CMK (cell line): ENCODE measurements at regions not wholly inside any gene's neighbourhood (a gene's known extent, or its start where the extent isn't known, plus 50 kb on each side); places are given as distances from the start of the nearest gene placed in this dataset.
"Not testable (repeated sequence)": the region's sequence is repeated elsewhere in the genome, so short reads cannot be mapped to it uniquely, and the experiment has no call there.

Source experiments
- DNase-seq: peaks from one replicate; pipeline ENCODE4 v3.0.0-alpha.2; 2010; ENCODE audit warnings: low read depth

DNA sequence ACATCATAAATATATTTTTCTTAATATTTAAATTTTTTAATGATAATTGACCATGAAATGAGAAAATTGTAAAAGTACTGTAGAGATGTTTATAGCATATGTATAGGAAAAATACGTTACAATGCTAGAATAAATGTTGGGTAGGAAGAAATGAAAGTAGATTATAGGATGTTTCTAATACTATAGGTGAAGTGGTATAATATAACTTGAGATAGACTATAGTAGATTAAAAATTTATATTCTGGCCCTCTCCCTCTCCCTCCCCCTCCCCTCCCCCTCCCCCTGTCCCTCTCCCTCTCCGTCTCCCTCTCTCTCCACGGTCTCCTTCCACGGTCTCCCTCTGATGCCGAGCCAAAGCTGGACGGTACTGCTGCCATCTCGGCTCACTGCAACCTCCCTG is 585.9 kb upstream of the SEMA6D start:
- DNase-seq: not testable (repeated sequence)

DNA sequence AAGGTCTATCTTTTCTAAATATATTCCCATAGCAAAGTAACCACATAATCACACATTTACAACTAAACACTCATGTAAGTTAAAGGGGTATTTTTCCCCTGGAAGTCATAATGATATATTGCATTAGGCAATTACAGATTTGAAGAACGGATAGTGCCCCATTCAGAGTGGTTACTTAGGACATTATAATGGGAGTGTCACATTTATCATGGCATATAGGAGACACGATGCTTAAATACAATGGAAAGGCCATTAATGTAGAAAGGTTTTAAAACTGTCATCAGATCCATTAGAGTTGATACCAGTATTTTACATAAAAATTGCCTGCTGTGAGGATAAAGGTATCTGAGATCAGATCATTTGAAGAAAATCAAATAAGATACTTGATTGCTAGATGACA is 582.0 kb upstream of the SEMA6D start:
- DNase-seq: no peak

DNA sequence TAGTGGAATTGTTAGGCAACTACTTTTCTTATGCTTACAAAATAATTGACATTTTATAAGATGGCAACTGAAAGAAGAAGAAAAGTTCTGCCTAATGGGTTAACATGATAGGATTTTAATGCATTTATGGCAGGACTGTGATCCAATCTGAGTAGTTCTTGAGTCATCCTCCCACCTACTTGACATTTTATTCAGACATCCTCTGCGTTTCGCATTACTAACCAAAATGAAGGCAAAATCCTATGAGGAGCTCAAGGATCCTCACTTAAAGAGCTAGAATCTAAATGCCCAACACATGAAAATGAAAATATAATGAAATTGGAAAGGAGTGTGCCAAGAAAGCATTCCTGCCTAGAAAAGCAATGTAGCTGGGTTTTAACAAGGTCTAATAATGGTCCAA is 581.1 kb upstream of the SEMA6D start:
- no peak for DNase-seq

DNA sequence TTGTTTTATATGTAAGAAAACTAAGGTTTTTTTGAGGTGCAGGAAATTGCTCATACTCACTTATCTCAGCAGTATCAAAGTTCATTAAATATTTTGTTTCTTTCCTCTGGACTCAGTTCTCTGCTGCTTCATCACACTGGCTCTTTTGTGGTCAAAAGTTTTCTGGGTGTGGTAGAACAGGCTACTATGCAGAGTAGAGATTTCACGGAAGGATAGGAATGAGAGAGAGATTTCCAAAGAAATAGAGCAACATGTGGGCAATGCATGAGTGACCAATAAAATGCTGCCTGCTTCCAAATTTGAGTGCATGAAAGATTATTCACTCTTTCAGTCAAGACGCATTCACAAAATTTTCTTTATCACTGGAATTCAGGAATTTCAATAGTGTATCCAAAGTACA is 577.3 kb upstream of the SEMA6D start:
- DNase-seq: no peak

DNA sequence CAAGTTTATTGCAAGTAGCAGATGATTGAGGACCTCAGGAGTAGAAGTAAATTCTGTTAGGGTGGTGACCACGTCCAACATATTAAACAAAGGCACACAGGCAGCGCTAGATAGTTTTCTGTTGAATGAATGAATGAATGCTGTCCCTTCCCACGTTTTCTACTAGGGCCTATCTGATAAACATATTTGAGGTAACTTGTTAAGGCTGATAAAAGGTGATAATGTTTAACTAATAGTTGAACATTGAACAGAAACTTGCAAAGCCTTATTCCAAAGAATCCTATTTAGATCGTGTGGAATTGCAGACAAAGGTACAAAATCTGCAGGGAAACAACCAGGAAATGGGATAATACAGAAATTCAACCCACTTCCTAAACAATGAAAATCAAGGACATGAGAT is 559.5 kb upstream of the SEMA6D start:
- no peak for DNase-seq

DNA sequence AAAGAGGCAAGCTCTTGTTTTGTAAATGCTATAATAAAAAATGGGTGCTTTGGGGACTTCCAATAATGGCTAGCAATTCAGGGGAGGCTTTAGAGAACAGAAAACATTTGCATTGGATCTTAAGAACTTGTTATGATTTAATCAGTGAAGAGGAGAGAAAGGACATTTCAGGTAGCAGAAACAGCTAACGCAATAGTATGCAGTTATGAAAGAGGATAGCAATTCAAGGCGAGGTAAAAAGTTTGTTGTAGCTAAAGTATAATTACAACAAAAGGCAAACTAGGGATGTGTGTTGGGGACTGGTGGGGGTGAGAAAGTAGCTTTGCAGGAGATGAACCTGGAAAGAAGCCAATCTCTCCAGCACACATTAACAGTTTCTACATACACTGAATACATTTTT is 558.7 kb upstream of the SEMA6D start:
- no peak for DNase-seq

DNA sequence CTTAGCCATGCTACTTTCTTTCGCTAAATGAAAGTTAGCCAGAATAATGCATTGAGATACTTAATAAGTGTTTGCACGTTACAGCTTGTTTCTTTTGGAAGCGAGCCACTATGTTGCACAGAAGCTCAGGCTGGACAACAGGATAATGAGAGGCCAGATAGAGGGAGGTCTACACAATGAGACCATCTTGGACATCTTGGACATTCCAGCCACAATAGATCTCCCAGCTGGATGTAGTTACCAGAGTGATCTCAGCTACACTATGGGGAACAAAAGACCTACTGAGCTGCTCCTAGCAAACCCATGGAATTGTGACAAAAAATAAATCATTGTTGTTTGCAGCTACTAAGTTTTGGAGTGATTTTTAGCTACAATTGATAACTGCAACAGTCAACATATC is 540.1 kb upstream of the SEMA6D start:
- DNase-seq: no peak

DNA sequence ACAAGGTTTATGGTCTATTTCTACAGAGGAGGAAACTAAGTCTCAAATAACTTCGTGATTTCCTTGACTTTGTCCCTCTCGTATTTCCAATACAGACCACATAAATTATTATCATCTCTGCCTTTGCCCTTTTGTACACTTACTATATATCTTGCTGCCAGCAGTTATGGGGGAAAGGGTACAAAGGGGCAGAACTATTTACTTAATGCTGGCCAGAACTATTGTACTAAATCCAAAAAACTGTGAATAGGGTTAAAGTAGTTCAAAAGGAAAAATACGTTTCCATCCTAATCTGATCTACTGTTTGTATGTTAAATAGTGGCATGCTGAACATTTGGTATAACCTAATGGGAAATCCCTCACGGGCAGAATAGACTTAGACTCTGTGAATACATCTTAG is 537.3 kb upstream of the SEMA6D start:
- DNase-seq: no peak

DNA sequence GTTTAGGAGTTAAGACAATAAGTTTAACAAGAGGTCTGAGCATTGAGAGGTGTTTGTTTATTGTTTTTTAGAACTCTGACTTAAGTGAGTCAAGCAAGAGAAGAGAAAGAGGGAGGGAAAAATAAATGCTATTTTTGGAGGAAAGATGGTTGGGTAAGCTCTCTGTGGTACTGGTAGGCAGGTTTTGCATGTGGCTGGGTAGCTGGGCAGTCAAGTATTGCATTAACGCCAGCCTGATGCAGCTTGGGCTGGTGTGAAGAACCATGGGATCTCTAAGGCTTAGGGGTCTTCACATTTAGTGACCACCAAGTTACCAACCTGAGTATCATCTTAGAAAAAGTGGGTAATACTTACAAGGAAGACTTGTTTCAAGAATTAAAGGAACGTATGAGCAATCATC is 534.5 kb upstream of the SEMA6D start:
- no peak for DNase-seq

DNA sequence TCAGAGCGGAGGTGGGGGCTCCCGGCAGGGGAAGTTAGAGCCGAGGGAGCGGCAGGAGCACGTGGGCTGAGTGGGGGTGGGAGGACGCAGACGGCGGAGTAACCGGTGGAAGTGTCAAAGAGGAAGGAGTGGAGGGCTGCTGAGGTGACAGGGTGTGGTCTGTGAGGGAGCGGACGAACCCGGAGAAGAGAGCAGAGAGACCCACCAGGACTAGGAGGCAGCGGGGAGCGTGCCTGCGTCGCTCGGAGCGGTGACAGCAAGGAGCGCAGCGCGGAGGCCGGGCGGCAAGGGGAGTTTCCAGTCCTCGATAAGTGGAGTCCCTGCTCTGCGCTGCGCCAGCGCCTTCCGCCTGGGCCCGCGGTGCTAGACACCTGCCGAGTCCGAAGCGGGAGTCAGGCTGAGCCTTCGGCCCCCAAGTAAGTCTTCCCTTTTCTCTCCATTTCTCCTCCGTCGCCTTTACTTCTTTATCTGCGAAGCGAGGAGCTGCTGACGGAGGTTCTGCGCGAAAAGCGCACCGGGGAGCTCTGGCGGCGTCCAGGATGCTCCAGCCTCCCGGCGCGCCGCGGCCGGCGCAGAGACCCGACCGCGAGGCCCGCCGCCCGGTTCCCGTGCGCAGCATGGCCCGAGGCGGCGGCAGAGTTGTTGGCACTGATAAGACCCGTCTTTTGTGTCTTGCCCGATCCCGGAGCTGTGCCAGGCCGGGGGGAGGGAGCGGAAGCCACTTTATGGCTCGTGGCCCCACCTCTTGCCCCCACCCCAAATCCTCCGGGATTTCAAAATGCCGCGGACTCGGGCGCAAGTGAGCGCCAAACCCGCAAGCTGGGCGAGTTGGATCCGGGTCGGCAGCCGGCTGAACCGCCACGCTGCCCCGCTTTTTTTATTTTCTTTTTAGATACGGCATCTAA is 533.0 kb upstream of the SEMA6D start:
- no peak for DNase-seq

DNA sequence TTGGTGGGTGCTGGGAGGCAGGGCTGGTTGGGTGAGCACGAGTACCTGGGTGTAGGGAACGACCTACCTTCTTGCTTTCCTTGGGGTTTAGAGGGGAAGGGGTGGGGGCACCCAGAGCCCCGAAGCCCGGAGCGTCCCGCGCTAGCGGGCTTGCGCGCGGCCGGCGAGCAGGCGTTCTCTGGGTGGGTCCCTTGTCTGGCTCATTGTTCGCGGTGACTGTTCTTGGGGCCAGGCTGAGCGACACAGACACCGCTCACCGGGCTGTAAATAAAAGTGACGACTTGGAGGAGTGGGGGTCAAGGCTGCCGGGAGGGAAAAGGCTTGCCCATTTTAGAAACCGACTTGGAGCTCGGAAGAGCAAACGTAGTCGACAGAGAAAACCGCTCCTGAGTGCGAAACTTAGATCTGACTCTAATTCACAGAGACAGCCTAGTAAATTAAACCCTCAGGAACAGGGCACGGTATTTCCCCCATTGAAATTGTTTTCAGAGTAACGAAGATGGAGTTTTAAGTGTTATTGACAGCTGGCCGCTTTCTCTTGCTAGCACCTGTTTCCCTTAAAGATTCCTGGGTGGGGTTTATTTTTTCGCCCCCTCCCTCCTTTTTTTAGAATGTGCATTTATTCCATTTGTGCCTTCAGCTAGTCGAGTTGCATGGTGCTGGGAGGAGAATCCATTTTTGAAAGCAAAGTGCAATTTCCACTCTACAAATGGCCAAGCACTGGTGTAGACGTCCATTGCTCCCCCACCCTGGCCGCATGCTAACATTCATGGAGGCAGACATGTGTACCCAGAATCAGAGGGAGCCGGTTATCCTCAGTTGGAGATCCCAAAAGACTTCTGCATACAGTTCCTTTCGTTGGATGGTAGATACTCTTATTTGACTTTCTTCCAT is 532.1 kb upstream of the SEMA6D start:
- DNase-seq: no peak

DNA sequence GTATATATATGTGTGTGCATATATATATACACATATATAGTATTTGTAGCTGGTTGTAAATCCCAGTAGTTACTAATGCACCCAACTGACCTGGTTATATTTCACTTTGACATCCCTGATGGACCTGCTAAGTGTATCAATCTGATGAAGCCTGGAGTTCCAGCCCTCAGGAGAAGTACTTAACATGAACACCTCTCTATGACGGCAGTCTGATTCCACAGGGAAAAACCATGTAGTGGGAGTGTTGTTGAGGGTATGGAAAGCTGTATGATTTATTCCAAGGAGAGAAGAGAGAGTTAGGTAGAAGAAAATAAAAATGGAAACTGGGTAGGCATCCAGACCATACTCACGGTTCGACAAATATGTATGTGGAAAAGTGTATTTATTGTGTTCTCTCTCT is 531.2 kb upstream of the SEMA6D start:
- DNase-seq: no peak

DNA sequence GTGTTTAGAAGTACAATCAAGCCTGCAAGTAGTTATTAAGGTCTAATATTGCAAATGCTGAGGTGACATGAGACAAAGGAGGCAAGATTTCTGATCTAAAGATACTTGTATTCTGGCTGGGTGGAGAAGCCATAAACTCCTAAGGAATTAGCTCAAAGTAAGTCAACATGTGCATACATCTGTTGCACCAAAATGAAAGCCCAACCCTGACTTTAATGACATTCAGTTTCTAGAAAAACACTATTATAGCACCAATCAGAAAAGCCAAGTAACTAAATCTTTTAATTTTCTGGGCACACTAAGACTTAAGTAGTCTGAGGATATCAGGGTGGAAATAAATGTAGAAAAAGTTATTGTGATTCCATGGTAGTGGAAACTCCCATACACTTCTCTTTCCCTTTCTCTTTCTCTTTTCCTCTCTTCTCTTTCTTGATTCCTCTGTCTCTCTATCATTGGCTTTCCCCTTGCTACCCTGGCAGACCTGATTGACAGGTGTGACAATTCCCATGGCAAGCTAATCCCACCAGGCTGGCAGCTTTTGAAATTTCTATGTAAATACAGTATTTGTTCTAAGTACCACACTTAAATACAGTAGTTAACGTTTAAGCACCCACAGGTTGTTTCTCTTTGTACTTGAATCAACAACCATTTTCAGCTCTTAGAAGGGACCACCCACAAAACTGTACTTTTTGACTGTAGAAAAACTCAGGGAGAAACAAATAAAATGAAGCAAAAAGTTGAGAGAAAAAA is 528.4 kb upstream of the SEMA6D start:
- DNase-seq: no peak

DNA sequence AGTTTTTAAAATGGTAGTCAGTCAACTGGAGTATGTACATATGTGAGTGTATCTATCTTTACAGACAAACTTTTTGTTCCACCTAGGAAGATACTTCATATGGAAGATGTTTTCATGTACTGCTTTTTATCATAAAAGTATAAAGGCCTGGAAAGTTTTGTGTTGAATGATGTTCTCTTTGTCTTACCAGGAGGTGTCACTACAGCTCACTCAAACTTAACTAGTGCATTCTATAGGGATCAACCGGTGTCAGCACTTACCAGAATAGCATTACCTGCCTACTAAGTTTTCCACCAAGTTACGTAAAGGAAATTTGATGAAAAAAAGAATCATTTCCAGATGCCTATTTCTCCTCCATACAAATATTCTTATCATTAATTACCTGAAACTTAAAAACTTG is 522.6 kb upstream of the SEMA6D start:
- DNase-seq: no peak

DNA sequence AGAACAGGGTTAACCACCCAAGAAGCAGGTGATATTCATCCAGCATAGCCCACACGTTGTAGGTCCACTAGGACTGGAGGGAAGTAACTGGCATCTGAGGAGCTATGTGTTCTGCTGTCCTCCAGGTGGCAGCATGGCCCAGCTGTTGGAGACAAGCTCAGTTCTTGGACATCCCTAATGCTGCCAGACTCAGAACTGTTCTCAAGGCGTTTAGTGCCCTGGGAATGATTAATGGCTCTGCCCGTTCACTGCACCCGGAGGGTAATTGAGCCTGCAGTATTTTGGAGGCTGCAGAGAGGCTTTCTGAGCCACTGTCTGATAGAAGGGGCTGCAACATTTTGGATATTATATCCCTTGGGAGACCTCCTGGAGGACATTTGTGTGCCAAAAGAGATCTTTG is 521.3 kb upstream of the SEMA6D start:
- peak; percentile 29 for DNase-seq

DNA sequence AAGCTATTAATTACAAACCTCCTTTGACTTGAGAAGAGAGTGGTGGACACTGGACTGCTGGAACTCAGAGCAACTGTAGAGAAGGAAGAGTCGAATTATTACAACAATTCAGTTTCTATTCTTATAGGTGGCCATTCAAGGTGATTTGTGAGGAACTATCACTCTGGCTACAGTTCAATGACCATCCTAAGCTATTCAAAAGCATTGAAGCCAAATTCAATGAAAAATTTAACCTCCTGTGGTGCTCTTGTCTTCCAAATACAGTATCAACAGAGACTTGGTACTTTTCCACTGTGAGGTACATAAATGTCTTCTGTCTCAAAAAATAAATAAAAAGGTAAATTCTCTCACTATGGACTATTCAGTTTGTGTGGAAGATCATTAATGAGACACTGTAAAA is 513.3 kb upstream of the SEMA6D start:
- DNase-seq: no peak

DNA sequence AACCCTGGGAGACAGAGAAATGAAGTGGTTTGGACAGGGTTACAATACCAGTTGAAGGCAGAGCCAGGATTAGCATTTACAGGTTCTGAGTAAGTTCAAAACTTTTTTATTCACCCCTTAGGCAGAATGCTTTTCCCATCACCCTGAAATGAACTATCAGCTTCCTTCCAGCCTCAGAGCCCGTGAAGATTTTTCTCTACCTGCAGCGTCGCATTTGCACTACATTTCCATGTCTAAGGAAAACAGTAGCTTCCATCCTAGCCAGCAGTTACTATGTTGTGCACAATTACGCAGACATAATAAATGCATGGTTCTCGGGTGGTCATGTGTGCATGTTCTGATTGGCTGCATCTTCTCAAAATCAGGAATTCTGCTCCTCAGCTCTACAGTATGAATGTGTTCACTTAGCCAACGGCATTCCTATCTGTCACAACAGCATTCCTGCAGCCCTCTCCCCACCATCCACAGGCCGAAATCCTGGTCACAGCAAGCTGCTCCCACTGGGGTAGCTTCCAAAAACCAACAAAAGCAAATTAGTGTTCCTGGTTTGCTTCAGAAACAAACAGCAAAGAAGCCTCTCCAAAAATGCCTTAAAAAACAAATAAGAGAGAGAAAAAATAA is 510.8 kb upstream of the SEMA6D start:
- no peak for DNase-seq

DNA sequence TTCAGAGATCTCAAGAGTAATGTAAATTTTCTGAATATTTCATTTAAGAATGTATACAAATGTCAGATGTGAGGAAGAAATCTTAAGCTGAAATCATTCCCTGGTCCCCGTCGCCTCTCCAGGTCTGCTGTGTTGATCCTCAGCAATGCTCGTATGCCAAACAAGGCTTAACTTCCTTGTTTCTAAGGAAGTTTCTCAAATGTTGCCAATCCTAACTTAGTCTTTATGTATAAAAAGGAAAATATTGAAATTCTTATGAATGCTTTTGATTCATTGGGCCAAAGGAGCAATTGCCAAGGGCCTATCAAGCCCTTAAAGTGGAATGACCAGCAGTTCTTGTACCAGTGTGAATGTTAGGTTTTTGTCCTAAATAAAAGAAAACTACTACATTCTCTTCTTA is 507.7 kb upstream of the SEMA6D start:
- DNase-seq: no peak

DNA sequence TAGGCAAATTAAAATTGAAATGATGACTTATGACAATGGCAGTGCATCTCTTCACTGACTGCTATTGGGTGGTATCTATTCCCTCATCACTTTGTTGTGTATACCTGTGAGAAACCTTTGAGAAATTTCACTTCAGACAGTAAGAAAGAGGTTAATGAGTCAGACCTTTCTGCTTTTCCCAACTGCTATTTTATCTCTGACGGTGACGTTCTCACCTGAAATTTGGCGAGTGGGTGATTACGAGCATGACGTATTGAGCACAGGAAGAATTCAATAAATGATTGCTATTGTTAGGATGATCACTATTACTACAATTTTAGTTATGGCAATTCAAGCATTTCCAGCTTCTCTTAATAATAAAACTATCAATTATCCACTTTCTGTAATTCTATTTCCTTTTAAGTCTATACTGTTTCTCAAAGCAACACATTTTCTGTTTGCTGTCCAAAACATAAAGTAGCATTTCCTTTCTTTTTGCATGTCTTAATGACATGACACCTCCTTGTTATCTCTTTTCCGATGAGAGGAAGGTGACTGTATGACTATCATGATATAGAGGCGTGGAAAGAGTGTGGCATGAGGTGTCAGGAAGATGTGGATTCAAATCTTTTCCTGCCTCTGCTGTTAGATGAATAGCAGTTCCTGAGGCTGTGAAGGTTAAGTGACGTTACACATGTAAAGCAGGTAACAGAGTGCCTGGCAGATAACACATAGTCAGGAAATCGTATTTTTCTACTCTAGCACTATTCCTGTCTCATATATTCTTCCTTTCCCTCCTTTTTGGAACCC is 504.9 kb upstream of the SEMA6D start:
- no peak for DNase-seq

DNA sequence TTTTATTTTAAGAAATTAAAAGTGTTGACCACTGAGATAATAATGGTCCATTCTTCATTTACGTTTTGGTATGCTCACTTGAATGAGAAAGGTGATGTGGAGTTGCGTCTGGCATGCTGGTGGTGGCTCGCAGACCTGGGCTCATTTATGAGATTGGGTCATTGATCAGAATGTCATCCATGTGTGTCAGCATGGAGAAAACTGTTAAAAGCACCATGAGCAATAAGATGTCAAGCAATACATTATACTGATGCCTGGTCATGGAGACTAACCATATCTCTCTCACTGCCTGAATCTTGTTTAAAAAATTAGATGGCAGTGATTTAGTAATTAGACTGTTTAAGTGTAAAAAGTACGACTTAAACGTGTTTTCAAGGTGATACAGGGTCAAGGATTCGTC is 503.4 kb upstream of the SEMA6D start:
- DNase-seq: no peak

DNA sequence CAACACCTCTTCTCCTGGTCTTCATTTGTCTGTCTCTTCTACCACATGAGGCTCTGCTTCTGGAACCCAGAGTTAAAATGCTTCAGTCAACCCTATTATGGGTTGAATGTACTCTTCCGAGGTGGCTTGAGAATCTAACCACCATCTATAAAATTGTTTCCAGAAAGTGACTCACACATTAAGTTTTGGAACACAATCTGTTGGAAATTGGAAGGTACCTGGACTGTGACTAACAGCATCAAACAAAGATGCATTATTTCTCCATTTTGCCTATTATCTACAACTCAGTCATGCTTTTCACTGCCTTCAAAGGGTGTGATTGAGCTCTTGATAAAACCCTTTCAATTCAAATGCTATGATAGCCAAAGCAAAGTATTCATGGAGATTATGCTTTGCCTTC is 499.0 kb upstream of the SEMA6D start:
- no peak for DNase-seq
